ENCODE measurements at regions not wholly inside any gene's neighbourhood (a gene's known extent, or its start where the extent isn't known, plus 50 kb on each side); places are given as distances from the start of the nearest gene placed in this dataset.

DNA sequence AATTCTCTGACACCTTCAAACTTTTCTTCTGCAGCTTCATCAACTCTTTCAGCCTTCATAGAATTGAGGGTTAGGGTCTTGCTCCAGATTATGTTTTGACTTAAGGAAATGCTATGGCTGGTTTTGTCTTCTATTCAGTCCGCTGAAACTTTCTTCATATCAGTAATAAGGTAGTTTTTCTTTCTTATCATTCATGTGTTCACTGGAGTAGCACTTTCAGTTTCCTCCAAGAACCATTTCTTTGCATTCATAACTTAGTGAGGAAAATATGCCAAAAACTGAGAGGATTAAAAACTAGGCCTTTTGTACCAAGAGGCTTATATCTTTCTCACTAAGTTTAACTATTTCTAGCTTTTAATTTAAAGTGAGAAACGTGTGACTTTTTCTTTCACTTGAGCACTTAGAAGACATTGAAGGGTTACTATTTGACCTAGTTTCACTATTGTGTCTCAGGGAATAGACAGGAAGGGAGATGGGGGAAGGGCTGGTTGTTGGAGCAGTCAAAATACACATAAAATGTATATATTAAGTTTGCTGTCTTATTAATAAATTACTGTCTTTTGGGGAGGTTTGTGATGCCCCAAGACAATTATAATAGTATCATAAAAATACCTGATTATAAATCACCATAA, 1110.1 kb downstream of the TBL1XR1 start:
- H3K4me3 ChIP-seq: no peak overlapping the region
- no peaks in the 10 kb centered on the region for H3K36me3 ChIP-seq (ENCODE audit: insufficient read depth, low read length)
- DNase-seq (ENCODE audit: low read depth, low spot score): no peak
- TF ChIP-seq EZH2 (IDR thresholded peaks at IDR 0.05) (no peak), FOXP2 (optimal IDR thresholded peaks at IDR 0.05; ENCODE audit: control extremely low read depth, extremely low read length, insufficient read depth) (no peak), POLR2AphosphoS5 (IDR thresholded peaks at IDR 0.05; ENCODE audit: borderline replicate concordance, low read depth, low read length) (no peak)
- H3K27ac ChIP-seq: no peak overlapping the region
- H3K9me3 ChIP-seq (ENCODE audit: low read depth, low read length): peaks cover 6% of the 10 kb centered on the region; the same call in 1 of the 2 replicates
- no peak overlapping the region for H3K9ac ChIP-seq (ENCODE audit: insufficient read length)

DNA sequence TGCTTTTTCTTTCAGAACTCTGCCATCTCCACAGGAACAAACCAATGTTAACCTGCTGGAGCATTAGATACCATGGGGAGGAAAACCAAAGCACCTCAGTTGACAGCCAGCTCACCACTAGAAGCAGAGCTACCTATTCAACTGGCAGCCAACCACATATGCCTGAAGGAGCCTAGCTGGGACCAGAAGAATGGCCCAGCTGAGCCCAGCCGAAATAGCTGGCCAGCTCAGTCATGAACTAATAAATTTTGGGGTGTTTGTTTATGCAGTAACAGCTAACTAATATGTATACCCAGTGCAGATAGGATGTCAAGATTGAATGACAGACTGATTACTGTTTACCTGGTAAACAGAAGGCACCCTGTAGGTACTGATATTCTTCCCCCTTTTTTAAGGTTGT, 1117.5 kb downstream of the TBL1XR1 start:
- no peak for DNase-seq (ENCODE audit: low read depth, low spot score)
- TF ChIP-seq POLR2AphosphoS5 (IDR thresholded peaks at IDR 0.05; ENCODE audit: borderline replicate concordance, low read depth, low read length): no peak
- TF ChIP-seq EZH2 (IDR thresholded peaks at IDR 0.05): no peak
- TF ChIP-seq FOXP2 (optimal IDR thresholded peaks at IDR 0.05; ENCODE audit: control extremely low read depth, extremely low read length, insufficient read depth): no peak

DNA sequence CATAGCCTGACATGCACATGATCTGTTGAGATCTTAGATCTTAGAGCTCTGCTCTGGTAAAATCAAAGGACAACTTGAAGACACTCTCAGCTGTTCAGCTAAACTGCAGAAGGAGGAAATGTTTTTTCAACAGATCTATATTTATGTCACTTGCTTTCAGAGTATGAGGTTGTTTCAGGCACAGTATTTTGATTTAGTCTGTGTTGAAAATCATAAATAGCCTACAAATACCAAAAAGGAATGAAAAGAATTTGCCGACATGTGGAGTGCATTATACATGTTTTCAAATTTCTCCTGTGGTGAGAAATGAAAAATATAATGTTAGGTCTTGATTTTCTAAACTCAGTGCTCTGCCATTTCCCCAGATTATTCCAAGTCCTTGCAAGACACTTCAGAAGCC, 1118.4 kb downstream of the TBL1XR1 start:
- Histone ChIP-seq H3K27ac (peak overlapping the region; percentile 58), H3K9me3 (ENCODE audit: low read depth, low read length) (no peaks in the 10 kb centered on the region), H3K36me3 (ENCODE audit: insufficient read depth, low read length) (no peaks in the 10 kb centered on the region), H3K4me3 (no peak overlapping the region), H3K9ac (ENCODE audit: insufficient read length) (no peak overlapping the region)
- TF ChIP-seq EZH2 (IDR thresholded peaks at IDR 0.05) (no peak), FOXP2 (optimal IDR thresholded peaks at IDR 0.05; ENCODE audit: control extremely low read depth, extremely low read length, insufficient read depth) (no peak), POLR2AphosphoS5 (IDR thresholded peaks at IDR 0.05; ENCODE audit: borderline replicate concordance, low read depth, low read length) (no peak)
- peak; percentile 20 for DNase-seq (ENCODE audit: low read depth, low spot score)

More for the DNA sequence above, 1117.5 kb downstream of the TBL1XR1 start:
- Histone ChIP-seq H3K4me3 (no peak overlapping the region), H3K27ac (no peak overlapping the region), H3K9ac (ENCODE audit: insufficient read length) (no peak overlapping the region), H3K9me3 (ENCODE audit: low read depth, low read length) (no peaks in the 10 kb centered on the region), H3K36me3 (ENCODE audit: insufficient read depth, low read length) (no peaks in the 10 kb centered on the region)

DNA sequence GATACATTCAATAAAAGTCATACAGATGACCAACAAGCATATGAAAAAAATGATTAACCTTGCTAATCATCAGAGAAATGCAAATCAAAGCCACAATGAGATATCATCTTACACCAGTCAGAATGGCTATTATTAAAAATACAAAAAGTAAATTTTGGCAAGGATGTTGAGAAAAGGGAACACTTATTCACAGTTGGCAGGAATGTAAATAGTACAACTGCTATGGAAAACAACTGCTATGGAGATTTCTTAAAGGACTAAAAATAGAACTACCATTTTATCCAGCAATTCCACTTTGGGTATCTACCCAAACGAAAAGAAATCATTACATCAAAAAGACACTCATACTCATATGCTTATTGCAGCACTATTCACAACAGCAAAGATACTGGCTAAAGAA, 1121.8 kb downstream of the TBL1XR1 start:
- TF ChIP-seq FOXP2 (optimal IDR thresholded peaks at IDR 0.05; ENCODE audit: control extremely low read depth, extremely low read length, insufficient read depth) (no peak), EZH2 (IDR thresholded peaks at IDR 0.05) (no peak), POLR2AphosphoS5 (IDR thresholded peaks at IDR 0.05; ENCODE audit: borderline replicate concordance, low read depth, low read length) (no peak)
- no peak overlapping the region for H3K27ac ChIP-seq
- H3K36me3 ChIP-seq (ENCODE audit: insufficient read depth, low read length): no peaks in the 10 kb centered on the region
- H3K9me3 ChIP-seq (ENCODE audit: low read depth, low read length): no peaks in the 10 kb centered on the region
- no peak for DNase-seq (ENCODE audit: low read depth, low spot score)
- H3K9ac ChIP-seq (ENCODE audit: insufficient read length): no peak overlapping the region
- no peak overlapping the region for H3K4me3 ChIP-seq

DNA sequence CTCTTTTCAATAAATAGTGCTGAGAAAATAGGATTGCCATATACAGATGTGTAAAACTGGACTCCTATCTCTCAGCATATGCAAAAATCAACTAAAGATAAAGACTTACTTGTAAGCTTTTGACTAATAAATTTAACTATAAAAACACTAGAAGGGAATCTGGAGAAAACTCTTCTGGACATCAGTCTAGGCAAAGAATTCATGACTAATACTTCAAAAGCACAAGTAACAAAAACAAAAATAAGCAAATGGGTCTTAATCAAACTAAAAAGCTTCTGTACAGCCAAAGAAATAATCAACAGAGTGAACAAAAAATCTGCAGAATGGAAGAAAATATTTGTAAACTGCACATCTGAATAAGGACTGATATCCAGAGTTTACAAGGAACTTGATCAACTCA, 1122.2 kb downstream of the TBL1XR1 start:
- TF ChIP-seq EZH2 (IDR thresholded peaks at IDR 0.05) (no peak), FOXP2 (optimal IDR thresholded peaks at IDR 0.05; ENCODE audit: control extremely low read depth, extremely low read length, insufficient read depth) (no peak), POLR2AphosphoS5 (IDR thresholded peaks at IDR 0.05; ENCODE audit: borderline replicate concordance, low read depth, low read length) (no peak)
- H3K9ac ChIP-seq (ENCODE audit: insufficient read length): no peak overlapping the region
- DNase-seq (ENCODE audit: low read depth, low spot score): no peak

DNA sequence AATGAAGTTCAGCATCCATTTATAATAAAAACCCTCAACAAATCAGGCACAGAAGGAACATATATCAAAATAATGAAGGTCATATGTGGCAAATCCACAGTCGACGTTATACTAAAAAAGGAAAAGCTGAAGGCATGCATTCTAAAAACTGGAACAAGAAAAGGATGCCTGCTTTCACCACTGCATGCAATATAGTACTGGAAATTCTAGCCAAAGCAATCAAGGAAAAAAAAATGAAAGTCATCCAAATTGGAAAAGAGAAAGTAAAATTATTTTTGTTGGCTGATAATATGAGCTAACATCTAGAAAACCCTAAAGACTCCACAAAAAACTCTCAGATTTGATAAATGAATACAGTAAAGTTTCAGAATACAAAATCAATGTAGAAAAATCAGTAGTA, 1123.2 kb downstream of the TBL1XR1 start:
- DNase-seq (ENCODE audit: low read depth, low spot score): no peak
- H3K4me3 ChIP-seq: no peak overlapping the region
- TF ChIP-seq POLR2AphosphoS5 (IDR thresholded peaks at IDR 0.05; ENCODE audit: borderline replicate concordance, low read depth, low read length) (no peak), EZH2 (IDR thresholded peaks at IDR 0.05) (no peak), FOXP2 (optimal IDR thresholded peaks at IDR 0.05; ENCODE audit: control extremely low read depth, extremely low read length, insufficient read depth) (no peak)

More for the DNA sequence above, 1122.2 kb downstream of the TBL1XR1 start:
- Histone ChIP-seq H3K36me3 (ENCODE audit: insufficient read depth, low read length) (no peaks in the 10 kb centered on the region), H3K27ac (no peak overlapping the region), H3K4me3 (no peak overlapping the region), H3K9me3 (ENCODE audit: low read depth, low read length) (no peaks in the 10 kb centered on the region)

DNA sequence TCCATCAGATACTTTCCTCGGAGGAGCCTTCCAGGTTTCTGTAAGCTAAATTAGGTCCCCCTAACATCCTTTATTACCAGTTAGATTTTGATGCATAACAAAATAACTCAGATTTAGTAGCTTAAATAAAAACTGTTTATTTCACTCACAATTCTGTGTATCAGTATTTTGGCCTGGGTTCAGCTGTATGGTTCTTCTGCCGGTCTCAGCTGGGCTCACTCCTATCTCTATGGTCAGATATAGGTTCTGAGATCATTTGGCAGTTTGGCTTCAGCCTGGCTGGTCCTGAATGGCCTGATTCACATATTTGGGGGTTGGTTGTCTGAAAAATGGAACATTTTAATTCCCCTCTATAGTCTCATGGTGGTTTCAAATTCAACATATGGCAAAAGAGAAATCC, 1125.3 kb downstream of the TBL1XR1 start:
- no peak for DNase-seq (ENCODE audit: low read depth, low spot score)
- Histone ChIP-seq H3K9me3 (ENCODE audit: low read depth, low read length) (no peaks in the 10 kb centered on the region), H3K4me3 (no peak overlapping the region), H3K36me3 (ENCODE audit: insufficient read depth, low read length) (no peaks in the 10 kb centered on the region), H3K27ac (no peak overlapping the region), H3K9ac (ENCODE audit: insufficient read length) (no peak overlapping the region)
- TF ChIP-seq FOXP2 (optimal IDR thresholded peaks at IDR 0.05; ENCODE audit: control extremely low read depth, extremely low read length, insufficient read depth) (no peak), POLR2AphosphoS5 (IDR thresholded peaks at IDR 0.05; ENCODE audit: borderline replicate concordance, low read depth, low read length) (no peak), EZH2 (IDR thresholded peaks at IDR 0.05) (no peak)

More for the DNA sequence above, 1123.2 kb downstream of the TBL1XR1 start:
- Histone ChIP-seq H3K9ac (ENCODE audit: insufficient read length) (no peak overlapping the region), H3K9me3 (ENCODE audit: low read depth, low read length) (no peaks in the 10 kb centered on the region), H3K36me3 (ENCODE audit: insufficient read depth, low read length) (no peaks in the 10 kb centered on the region), H3K27ac (no peak overlapping the region)

DNA sequence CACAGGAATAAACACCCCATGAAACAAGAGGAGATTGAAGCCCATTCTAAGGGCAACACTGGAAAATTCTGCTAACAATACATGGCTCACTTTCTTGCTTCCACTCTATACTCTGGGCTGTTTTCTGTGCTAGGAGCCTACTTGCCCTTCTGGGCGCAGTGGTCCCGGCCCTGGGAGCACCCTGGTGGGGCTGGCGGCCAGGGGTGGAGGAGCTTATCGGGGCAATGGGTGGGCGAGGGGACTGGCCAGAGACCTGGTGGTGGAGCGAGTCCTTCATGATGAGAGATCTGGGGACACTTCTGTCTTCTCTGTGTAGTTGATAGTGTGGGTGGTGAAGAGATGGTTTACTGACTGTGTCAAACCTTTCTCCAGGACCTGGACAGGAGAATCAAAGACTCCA, 1128.5 kb downstream of the TBL1XR1 start:
- DNase-seq (ENCODE audit: low read depth, low spot score): no peak
- H3K27ac ChIP-seq: no peak overlapping the region
- no peak overlapping the region for H3K9ac ChIP-seq (ENCODE audit: insufficient read length)
- H3K4me3 ChIP-seq: no peak overlapping the region
- no peak for TF ChIP-seq POLR2AphosphoS5 (IDR thresholded peaks at IDR 0.05; ENCODE audit: borderline replicate concordance, low read depth, low read length)
- TF ChIP-seq FOXP2 (optimal IDR thresholded peaks at IDR 0.05; ENCODE audit: control extremely low read depth, extremely low read length, insufficient read depth): no peak
- TF ChIP-seq EZH2 (IDR thresholded peaks at IDR 0.05): no peak
- no peaks in the 10 kb centered on the region for H3K36me3 ChIP-seq (ENCODE audit: insufficient read depth, low read length)
- H3K9me3 ChIP-seq (ENCODE audit: low read depth, low read length): no peaks in the 10 kb centered on the region

DNA sequence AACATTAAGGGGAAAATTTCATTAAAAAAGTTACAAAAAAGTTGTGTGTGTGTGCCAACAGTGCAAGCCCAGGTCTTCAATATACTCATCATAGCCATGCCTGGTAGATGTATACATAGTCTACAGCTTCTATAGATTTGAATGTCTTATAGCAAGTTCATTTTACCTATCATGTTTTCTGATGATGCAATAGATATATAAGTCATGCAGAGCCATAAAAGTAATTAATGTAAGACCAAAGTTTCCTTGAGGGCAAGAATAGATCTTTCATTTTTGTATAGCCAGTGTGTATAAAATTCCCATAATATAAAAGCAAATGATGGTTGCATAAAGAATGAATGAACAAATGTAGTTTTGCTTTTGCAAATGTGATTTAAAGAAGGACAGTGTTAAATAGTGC, 1138.4 kb downstream of the TBL1XR1 start:
- TF ChIP-seq EZH2 (IDR thresholded peaks at IDR 0.05): no peak
- no peak for DNase-seq (ENCODE audit: low read depth, low spot score)
- no peaks in the 10 kb centered on the region; the same call in 1 of the 2 replicates for H3K9me3 ChIP-seq (ENCODE audit: low read depth, low read length)
- H3K27ac ChIP-seq: no peak overlapping the region
- H3K36me3 ChIP-seq (ENCODE audit: insufficient read depth, low read length): no peaks in the 10 kb centered on the region
- H3K4me3 ChIP-seq: no peak overlapping the region
- H3K9ac ChIP-seq (ENCODE audit: insufficient read length): no peak overlapping the region
